Astrocyte of the hippocampus (primary cell): ENCODE measurements at regions not wholly inside any gene's neighbourhood (a gene's known extent, or its start where the extent isn't known, plus 50 kb on each side); places are given as distances from the start of the nearest gene placed in this dataset.
"Not testable (repeated sequence)": the region's sequence is repeated elsewhere in the genome, so short reads cannot be mapped to it uniquely, and the experiment has no call there.

Experiments used
- DNase-seq: peaks from one replicate; pipeline ENCODE4 v3.0.0; 2011; ENCODE audit warnings: low read depth, low spot score

- no peak for DNase-seq
Measured at GRCh38 chr13:109331011-109331433, 455.4 kb downstream of the IRS2 start.

- DNase-seq, result no peak
Measured at GRCh38 chr13:109330123-109330522, 456.3 kb downstream of the IRS2 start.

GRCh38 chr13:109329175-109329574 is 457.2 kb downstream of the IRS2 start:
- DNase-seq, result no peak

- DNase-seq, result no peak
Measured at GRCh38 chr13:109326601-109327000, 459.8 kb downstream of the IRS2 start.

DNA sequence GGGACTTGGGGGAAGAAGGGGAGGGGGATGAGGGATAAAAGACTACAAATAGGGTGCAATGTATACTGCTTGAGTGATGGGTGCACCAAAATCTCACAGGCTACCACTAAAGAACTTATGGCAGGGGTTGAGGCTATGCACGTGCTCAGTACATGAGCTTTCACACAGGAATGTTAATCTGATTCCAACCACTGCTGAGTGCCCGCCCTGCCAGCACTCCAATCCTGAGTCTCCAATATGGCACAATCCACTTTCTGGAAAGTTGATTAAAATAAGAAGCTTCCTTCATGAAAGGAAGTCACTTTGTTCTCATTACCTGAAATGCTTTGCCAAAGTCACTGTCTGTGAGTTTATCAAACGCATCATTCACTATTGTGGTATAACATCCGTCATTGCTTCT is 463.0 kb downstream of the IRS2 start:
- DNase-seq, result no peak

DNA sequence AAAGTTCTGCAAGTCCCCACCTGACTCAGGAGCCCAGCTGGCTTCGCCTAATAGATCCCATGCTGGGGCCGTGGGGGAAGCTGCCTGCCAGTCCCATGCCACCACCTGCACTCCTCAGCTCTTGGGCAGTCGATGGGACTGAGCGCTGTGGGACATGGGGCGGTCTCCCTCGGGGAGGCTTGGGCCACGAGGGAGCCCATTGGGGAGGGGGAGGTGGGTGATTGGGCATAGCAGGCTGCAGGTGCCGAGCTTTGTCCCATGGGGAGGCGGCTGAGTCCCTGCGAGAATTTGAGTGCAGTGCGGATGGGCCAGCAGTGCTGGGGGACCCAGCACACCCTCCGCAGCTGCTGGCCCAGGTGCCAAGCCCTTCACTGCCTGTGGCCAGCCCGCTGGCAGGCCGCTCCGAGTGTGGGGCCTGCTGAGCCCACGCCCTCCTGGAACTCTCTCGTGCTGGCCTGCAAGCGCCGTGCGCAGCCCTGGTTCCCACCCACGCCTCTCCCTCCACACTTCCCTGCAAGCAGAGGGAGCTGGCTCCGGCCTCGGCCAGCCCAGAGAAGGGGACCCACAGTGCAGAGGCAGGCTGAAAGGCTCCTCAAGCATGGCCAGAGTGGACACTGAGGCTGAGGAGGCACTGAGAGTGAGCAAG is 467.3 kb downstream of the IRS2 start:
- no peak for DNase-seq

GRCh38 chr13:109315481-109315880 is 470.9 kb downstream of the IRS2 start:
- DNase-seq, result no peak

GRCh38 chr13:109314101-109314500 is 472.3 kb downstream of the IRS2 start:
- DNase-seq, result no peak

GRCh38 chr13:109312399-109312798 is 474.0 kb downstream of the IRS2 start:
- no peak for DNase-seq

GRCh38 chr13:109311431-109311976 is 474.9 kb downstream of the IRS2 start:
- DNase-seq, result not testable (repeated sequence)

DNA sequence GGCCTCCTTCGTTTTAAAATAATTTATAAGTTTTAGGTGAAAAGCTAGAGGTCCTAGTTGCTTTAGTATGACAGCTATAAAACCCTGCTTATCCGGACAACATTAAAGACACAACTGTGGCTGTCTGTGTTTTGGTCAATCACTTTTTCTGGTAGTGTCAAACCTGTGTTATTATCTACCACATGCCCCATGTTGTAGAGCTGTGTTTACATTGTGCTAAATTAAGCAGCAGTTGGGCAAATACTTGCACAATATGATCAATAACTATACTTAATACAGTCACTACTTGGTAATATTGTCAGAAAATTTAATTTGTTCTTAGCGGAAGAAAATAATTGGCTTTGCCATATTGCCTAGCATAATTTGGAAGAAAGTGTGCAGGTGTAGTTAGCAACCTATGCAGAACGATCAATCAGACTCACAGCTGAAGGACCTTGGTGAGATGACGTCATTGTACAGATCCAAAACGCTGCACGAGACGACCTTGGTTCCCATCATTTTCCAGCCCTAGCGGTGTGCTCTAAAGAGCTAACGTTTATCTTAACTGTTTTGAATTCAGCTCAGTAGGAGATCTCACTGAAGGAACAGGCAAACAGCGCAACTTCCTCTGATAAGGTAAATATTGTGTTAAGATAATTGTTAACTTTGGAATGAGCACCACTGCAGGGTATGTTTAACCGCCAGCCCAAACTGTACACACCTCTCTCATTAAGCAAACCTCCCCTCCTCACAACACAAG is 476.6 kb downstream of the IRS2 start:
- no peak for DNase-seq

DNA sequence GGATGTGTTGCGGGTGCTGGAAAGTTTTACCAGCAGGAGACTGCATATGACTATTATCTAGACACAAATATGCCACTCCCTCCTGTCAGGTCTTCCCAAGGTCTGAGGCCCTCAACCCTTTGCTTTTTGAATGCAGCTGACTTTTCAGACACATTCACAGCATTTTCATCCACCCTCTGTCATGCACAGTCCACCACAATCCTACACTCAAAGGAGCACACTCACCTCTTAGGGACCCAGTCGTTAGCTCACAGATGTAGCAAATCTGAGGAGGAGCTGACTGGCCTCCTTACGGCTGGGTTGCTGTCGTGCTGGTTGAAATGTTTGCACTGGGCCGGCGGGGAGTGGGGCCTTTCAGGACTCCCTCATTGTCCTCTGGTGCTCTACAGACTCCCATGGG is 479.4 kb downstream of the IRS2 start:
- no peak for DNase-seq

DNA sequence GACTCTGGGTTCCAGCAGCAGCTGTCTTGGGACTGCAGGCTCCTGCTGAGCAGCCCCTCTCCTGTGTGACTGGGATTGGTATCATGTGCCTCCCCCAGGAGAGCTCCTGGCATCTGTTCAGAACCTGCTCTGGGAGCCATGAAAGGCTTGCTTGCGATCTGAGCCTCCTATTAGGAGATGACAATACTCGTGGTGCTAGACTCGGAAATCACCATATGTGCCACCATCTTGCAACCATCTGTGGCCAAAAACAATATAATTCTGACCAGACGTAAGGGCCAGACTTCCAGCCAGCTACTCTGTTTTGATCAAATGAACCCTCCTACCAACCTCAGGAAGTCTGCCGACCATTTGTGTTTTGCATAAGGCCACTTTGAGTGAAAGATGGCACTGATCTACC is 484.7 kb downstream of the IRS2 start:
- DNase-seq, result no peak

- DNase-seq, result no peak
Measured at GRCh38 chr13:109301276-109301675, 485.1 kb downstream of the IRS2 start.

DNA sequence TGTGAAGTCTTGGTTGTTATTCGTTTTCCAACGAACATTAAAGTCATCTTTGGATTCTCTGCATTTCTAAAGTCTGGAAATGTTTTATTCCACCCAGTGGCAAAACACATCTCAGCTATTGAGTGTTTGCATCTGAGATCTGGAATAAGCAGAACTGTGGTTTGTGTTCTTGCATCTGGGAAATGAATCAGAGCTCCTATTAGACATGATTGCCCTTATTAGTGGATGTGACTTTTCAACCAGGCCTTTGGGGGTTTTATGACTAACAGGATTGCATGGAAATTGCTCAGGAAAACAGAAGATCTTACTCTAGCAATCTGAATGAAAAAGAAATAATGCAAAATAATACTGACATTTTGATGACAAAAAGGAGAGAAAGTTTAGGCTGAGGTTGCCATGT is 488.8 kb downstream of the IRS2 start:
- peak; percentile 79 for DNase-seq

DNA sequence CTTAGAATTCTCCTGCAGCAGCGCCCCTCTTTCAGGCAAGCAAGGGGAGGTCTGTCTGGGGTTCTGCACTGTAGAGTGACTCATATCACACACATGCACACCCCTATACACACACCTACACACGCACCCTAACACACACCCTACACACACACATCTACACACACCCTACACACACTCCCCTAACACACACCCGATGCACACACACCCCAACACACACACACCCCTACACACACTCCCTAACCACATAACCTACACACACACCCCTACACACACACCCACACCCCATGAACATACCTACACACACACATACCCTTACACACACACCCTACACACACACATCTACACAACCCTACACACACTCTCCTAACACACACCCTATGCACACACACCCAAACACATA is 493.2 kb downstream of the IRS2 start:
- DNase-seq, result no peak

DNA sequence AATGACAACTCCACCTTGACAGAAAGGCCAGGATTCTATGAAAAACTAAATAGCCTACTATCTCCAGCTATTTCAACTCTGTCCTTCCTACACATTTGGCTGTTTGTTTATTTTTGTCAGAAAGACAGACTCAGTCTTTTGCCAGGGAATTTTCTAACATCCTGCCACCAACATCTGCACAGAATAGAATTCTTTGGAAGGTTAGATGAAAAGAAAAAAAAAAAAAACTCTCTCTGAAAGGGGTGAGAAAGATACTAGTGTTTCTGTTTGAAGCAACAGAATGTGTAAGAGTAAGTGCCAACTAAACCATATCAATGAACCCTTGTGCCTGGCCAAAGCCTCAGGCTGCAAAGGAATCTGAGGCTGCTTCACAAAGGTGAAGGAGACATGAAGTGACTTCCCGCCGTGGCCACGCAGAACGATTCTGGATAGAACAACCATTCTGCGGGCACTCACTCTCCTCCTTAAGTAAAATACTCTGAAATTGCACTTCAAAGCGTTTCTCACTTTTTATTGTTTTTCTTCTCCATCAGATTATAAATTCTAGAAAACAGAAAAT is 498.2 kb downstream of the IRS2 start:
- DNase-seq, result peak; percentile 28

- no peak for DNase-seq
Measured at GRCh38 chr13:109287553-109287952, 498.8 kb downstream of the IRS2 start.

DNA sequence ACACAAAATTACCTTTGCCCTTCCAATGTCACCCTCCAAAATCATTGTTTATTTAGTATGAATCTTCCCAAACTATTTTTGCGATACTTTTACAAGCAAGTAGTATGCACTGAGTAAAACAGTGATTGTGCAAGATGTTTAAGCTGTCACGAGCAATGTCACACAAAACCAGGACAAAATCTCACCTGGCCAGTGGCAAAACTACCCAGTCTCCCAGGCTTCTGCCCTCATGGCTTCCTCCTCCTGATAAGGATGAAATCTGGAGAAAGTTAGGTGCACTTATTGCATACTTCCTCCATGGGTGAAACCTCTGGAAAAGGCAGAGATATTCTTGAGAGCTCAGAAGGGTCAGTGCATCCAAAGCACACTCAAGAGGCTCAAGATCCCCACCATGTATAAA is 500.8 kb downstream of the IRS2 start:
- DNase-seq, result no peak

GRCh38 chr13:109281903-109282635 is 504.3 kb downstream of the IRS2 start:
- no peak for DNase-seq

DNA sequence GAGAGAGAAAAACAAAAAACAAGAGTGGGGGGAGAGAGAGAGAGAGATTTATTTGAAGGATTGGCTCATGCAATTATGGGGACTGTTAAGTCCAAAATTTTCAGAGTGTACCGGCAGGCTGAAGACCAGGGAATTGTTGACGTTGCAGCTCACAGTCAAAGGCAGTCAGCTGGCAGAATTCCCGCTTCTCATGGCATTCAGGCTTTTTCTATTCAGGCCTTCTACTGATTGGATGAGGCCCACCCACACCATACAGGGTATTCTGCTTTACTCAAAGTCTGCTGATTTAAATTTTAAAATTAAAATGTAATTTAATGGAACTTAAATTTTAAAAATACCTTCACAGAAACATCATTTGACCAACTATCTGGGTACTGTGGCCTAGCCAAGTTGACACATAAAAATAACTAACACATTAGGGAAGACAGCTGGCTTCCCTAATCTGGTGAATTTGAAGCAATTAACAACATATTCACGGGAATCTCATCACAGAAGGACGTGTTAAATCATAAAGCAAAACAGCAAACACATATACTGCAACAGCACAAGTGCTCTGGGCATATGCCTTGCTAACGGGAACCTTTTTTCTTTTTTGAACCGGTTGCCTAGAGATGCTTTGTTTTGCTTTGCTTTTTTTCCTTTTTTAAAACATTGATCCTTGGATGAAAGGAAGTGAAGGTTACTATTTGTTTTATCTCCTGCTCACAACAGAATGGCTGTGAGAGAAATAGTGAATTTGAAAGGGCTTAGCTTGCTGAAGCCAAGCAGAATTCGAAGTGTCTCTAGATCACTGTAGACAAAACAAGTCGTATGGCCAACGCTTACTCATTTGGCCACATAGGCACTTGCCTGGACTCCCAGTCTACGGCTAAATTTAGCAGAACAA is 505.1 kb downstream of the IRS2 start:
- peak; percentile 26 for DNase-seq
